ENCODE measurements at regions not wholly inside any gene's neighbourhood (a gene's known extent, or its start where the extent isn't known, plus 50 kb on each side); places are given as distances from the start of the nearest gene placed in this dataset.
"Not testable (repeated sequence)": the region's sequence is repeated elsewhere in the genome, so short reads cannot be mapped to it uniquely, and the experiment has no call there.

- no peak for TF ChIP-seq CTCF (IDR thresholded peaks at IDR 0.05)
- TF ChIP-seq POLR2A (IDR thresholded peaks at IDR 0.05): no peak
- WGBS, 4 donors: 82 to 86% (median 85%) methylated on average over 7 of the region's 7 CpGs
- Histone ChIP-seq H3K27me3 (no peaks in the 10 kb centered on the region), H3K27ac (peak overlapping the region in 1 of 12 donors; percentile 71), H3K9me3 (no peaks in the 10 kb centered on the region), H3K4me1 (peaks cover 0 to 67% (median 0%) of the 10 kb centered on the region in 12 donors), H3K4me3 (no peak overlapping the region), H3K36me3 (no peaks in the 10 kb centered on the region)
- ATAC-seq: no peak
- intact Hi-C loops (cut with DNase I): loop anchor here in 1 of 10 donors (10.0 kb wide), 1 partner anchor 46 kb away; no protein-coding TSS in a partner anchor
- no peak for DNase-seq
Observed at GRCh38 chr9:72440992-72441847, 76.2 kb upstream of the ZFAND5 start.

GRCh38 chr9:72440378-72440777 is 75.4 kb upstream of the ZFAND5 start:
- Histone ChIP-seq H3K27ac (peak overlapping the region in 1 of 12 donors; percentile 71), H3K4me1 (peaks cover 0 to 59% (median 0%) of the 10 kb centered on the region in 12 donors), H3K9me3 (no peaks in the 10 kb centered on the region), H3K4me3 (no peak overlapping the region), H3K36me3 (no peaks in the 10 kb centered on the region), H3K27me3 (no peaks in the 10 kb centered on the region)
- 91 to 94% (median 92%) methylated on average over 2 of the region's 2 CpGs for WGBS, 4 donors
- DNase-seq (no peak), ATAC-seq (peak in 3 of 4 donors; percentile 18 to 61 (median 52))
- intact Hi-C loops (cut with DNase I): loop anchor here in 1 of 10 donors (10.0 kb wide), 1 partner anchor 46 kb away; no protein-coding TSS in a partner anchor
- TF ChIP-seq CTCF (IDR thresholded peaks at IDR 0.05) (no peak), POLR2A (IDR thresholded peaks at IDR 0.05) (no peak)

GRCh38 chr9:72433616-72434267 is 68.7 kb upstream of the ZFAND5 start:
- WGBS, 4 donors: 65 to 76% (median 71%) methylated on average over 12 of the region's 12 CpGs
- H3K27me3 ChIP-seq; H3K4me1 ChIP-seq; H3K27ac ChIP-seq; H3K4me3 ChIP-seq; intact Hi-C loops (cut with DNase I); H3K9me3 ChIP-seq; DNase-seq; ATAC-seq; H3K36me3 ChIP-seq: not testable (repeated sequence)

- ATAC-seq (no peak), DNase-seq (no peak)
- H3K4me1 ChIP-seq: peaks cover 0 to 11% (median 0%) of the 10 kb centered on the region in 12 donors
- no peak overlapping the region for H3K27ac ChIP-seq
- H3K4me3 ChIP-seq: no peak overlapping the region
- H3K9me3 ChIP-seq: no peaks in the 10 kb centered on the region
- TF ChIP-seq POLR2A (IDR thresholded peaks at IDR 0.05): no peak
- no peaks in the 10 kb centered on the region for H3K27me3 ChIP-seq
- 89 to 92% (median 90%) methylated on average over 4 of the region's 4 CpGs for WGBS, 4 donors
- intact Hi-C loops (cut with DNase I): no loop called here
- no peaks in the 10 kb centered on the region for H3K36me3 ChIP-seq
Observed at GRCh38 chr9:72431036-72431435, 66.0 kb upstream of the ZFAND5 start.

GRCh38 chr9:72428329-72428728 is 63.3 kb upstream of the ZFAND5 start:
- intact Hi-C loops (cut with DNase I): loop anchor here in 1 of 10 donors (10.0 kb wide), 1 partner anchor 76 kb away; no protein-coding TSS in a partner anchor
- ATAC-seq (no peak), DNase-seq (no peak)
- WGBS, 4 donors: 25 to 52% (median 49%) methylated on average over 1 of the region's 1 CpG
- H3K4me3 ChIP-seq: no peak overlapping the region
- H3K36me3 ChIP-seq: no peaks in the 10 kb centered on the region
- H3K9me3 ChIP-seq: no peaks in the 10 kb centered on the region
- H3K27me3 ChIP-seq: no peaks in the 10 kb centered on the region
- TF ChIP-seq POLR2A (IDR thresholded peaks at IDR 0.05) (no peak), CTCF (IDR thresholded peaks at IDR 0.05) (no peak)
- H3K4me1 ChIP-seq: peaks cover 0 to 23% (median 0%) of the 10 kb centered on the region in 12 donors
- H3K27ac ChIP-seq: no peak overlapping the region
